ENCODE measurements at regions not wholly inside any gene's neighbourhood (a gene's known extent, or its start where the extent isn't known, plus 50 kb on each side); places are given as distances from the start of the nearest gene placed in this dataset.

DNA sequence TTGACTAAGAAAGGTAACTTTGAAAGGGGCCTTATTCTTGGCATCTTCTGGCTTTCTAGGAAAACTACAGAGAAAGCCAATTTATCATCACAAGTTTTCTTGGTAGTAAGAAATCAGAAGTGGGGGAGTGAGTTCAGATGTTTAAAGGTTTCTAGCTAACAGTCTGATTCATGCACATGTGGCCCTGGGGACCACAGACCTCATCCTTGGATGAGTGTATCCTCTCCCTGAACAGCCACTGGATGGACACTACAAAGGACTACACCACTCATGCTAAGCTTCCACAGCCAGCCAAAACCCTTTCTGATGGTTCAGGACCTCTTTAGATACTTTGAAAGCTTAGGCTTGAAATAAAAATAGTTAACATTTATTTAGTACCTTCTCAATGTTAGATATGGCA is 218.3 kb upstream of the STK17B start:
- no peak for TF ChIP-seq CTCF (IDR thresholded peaks at IDR 0.05)
- TF ChIP-seq POLR2A (IDR thresholded peaks at IDR 0.05) = no peak
